GM19463 (cell line): ENCODE measurements at regions not wholly inside any gene's neighbourhood (a gene's known extent, or its start where the extent isn't known, plus 50 kb on each side); places are given as distances from the start of the nearest gene placed in this dataset.

Experiments
- ATAC-seq: cut with Tn5 transposase; IDR thresholded peaks from one replicate; pipeline ENCODE4 v1.9.1; 2021; ENCODE audit warnings: mild to moderate bottlenecking, moderate library complexity; ENCODE audit not compliant: unreplicated experiment

GRCh38 chr9:91120200-91120599, 241.5 kb downstream of the AUH start:
- no peak for ATAC-seq

GRCh38 chr9:91122755-91123154, 239.0 kb downstream of the AUH start:
- ATAC-seq, result no peak

GRCh38 chr9:91126761-91127445, 234.8 kb downstream of the AUH start:
- ATAC-seq, result no peak

GRCh38 chr9:91127653-91128052, 234.1 kb downstream of the AUH start:
- ATAC-seq, result no peak

GRCh38 chr9:91130796-91131318, 230.9 kb downstream of the AUH start:
- no peak for ATAC-seq

- peak; percentile 70 for ATAC-seq
These were observed 230.3 kb downstream of the AUH start for GRCh38 chr9:91131433-91131839.

GRCh38 chr9:91132576-91133073, 229.1 kb downstream of the AUH start:
- no peak for ATAC-seq

- no peak for ATAC-seq
These were observed 227.1 kb downstream of the AUH start for GRCh38 chr9:91134608-91135007.

GRCh38 chr9:91137391-91137790, 224.3 kb downstream of the AUH start:
- no peak for ATAC-seq

- no peak for ATAC-seq
These were observed 223.0 kb downstream of the AUH start for GRCh38 chr9:91138760-91139159.

- ATAC-seq, result no peak
These were observed 220.2 kb downstream of the AUH start for GRCh38 chr9:91141407-91141965.

GRCh38 chr9:91143162-91143561, 218.6 kb downstream of the AUH start:
- no peak for ATAC-seq

- no peak for ATAC-seq
These were observed 218.1 kb downstream of the AUH start for GRCh38 chr9:91143642-91144041.

GRCh38 chr9:91144769-91145168, 216.9 kb downstream of the AUH start:
- ATAC-seq, result no peak

GRCh38 chr9:91145496-91145895, 216.2 kb downstream of the AUH start:
- ATAC-seq, result no peak

- no peak for ATAC-seq
These were observed 215.2 kb downstream of the AUH start for GRCh38 chr9:91146391-91147019.

- no peak for ATAC-seq
These were observed 214.5 kb downstream of the AUH start for GRCh38 chr9:91147079-91147708.

- ATAC-seq, result no peak
These were observed 213.4 kb downstream of the AUH start for GRCh38 chr9:91148306-91148705.

GRCh38 chr9:91150273-91150997, 211.3 kb downstream of the AUH start:
- ATAC-seq, result no peak

GRCh38 chr9:91150998-91151717, 210.6 kb downstream of the AUH start:
- peak; percentile 70 for ATAC-seq
